IgD-negative memory B cell (primary cell): ENCODE measurements at regions not wholly inside any gene's neighbourhood (a gene's known extent, or its start where the extent isn't known, plus 50 kb on each side); places are given as distances from the start of the nearest gene placed in this dataset.
"Not testable (repeated sequence)": the region's sequence is repeated elsewhere in the genome, so short reads cannot be mapped to it uniquely, and the experiment has no call there.

ENCODE experiments used
- H3K27ac Mint-ChIP-seq, 3 donors: one replicate each; pipeline ENCODE4 v1.8.0; 2020 to 2022; ENCODE audit warnings: mild to moderate bottlenecking in 3 of 3, mixed read lengths in 3 of 3, moderate library complexity in 1 of 3
- H3K27me3 Mint-ChIP-seq: one replicate; pipeline ENCODE4 v1.8.0; 2021; ENCODE audit warnings: mixed read lengths
- H3K36me3 Mint-ChIP-seq: one replicate; pipeline ENCODE4 v1.8.0; 2020; ENCODE audit warnings: mild to moderate bottlenecking, mixed read lengths
- H3K4me1 Mint-ChIP-seq, 3 donors: one replicate each; pipeline ENCODE4 v1.8.0; 2020 to 2022; ENCODE audit warnings: mixed read lengths in 3 of 3, mild to moderate bottlenecking in 1 of 3
- H3K4me3 Mint-ChIP-seq, 4 donors: one replicate each; pipeline ENCODE4 v1.8.0; 2020 to 2022; ENCODE audit warnings: mild to moderate bottlenecking in 4 of 4, mixed read lengths in 4 of 4, moderate library complexity in 3 of 4
- H3K9me3 Mint-ChIP-seq, 3 donors: one replicate each; pipeline ENCODE4 v1.8.0; 2020 to 2021; ENCODE audit warnings: mixed read lengths in 3 of 3, mild to moderate bottlenecking in 1 of 3

DNA sequence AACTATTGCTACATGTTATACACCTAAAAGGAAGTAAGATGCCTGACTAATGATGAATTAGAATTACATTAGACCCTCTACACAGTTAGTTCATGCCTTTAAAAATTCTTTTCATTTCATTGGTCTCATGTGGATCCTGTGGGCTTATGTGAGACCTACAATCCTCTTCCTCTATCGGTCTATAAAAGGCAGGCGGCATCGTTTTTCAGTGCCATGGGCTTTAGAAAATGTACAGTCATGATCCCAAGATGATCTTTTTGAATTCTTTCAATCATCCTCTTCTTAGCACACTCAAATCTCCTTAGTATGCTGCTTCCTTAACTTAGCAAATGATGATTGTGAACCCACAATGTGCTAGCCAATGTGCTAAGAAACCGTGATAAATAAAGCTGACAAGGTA lies 193.9 kb downstream of the ZNF608 start:
- Mint-ChIP-seq H3K36me3 (peaks cover 2% of the 10 kb centered on the region), H3K9me3 (peaks cover 0 to 4% (median 0%) of the 10 kb centered on the region in 3 donors), H3K4me3 (no peak overlapping the region), H3K27me3 (no peaks in the 10 kb centered on the region), H3K27ac (no peak overlapping the region), H3K4me1 (no peaks in the 10 kb centered on the region)

DNA sequence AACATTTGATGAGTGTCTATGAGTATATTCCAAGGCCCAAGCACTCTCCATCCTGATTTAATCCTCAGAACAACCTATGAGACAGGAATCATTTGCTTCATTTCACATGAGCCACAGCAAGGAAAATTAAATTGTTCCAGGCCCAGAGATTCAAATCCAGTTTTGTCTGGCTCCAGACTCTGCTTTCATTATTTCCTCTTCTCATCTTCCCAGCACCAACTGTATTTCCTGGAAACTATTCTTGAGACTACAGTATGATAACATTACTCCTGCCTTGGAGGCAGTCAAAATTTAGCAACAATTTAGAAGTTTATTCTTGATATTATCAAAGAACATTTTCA lies 194.5 kb downstream of the ZNF608 start:
- H3K27ac Mint-ChIP-seq = no peak overlapping the region
- peaks cover 2% of the 10 kb centered on the region for H3K36me3 Mint-ChIP-seq
- H3K4me3 Mint-ChIP-seq = no peak overlapping the region
- no peaks in the 10 kb centered on the region for H3K27me3 Mint-ChIP-seq
- H3K9me3 Mint-ChIP-seq = no peaks in the 10 kb centered on the region
- H3K4me1 Mint-ChIP-seq = no peaks in the 10 kb centered on the region

DNA sequence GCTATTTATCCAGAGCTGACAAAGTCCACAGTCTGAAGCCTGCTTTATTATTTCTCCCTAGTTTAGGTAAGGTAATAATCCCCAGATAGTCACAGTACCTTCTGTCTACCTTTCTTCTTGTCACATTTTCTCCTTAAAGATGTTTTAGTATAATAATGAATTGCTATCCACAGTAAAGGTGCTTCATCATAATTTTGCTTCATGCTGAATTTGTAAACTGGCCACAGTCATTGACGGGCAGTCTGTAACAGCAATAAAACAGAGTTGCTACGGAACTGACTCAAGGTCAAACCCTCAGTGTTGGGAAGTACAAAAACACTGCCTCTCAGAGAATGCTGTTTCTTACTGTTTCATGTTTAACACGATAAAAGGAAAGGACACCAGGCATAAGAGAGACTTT lies 195.7 kb downstream of the ZNF608 start:
- Mint-ChIP-seq H3K36me3 (peaks cover 2% of the 10 kb centered on the region), H3K9me3 (no peaks in the 10 kb centered on the region), H3K27ac (no peak overlapping the region)

DNA sequence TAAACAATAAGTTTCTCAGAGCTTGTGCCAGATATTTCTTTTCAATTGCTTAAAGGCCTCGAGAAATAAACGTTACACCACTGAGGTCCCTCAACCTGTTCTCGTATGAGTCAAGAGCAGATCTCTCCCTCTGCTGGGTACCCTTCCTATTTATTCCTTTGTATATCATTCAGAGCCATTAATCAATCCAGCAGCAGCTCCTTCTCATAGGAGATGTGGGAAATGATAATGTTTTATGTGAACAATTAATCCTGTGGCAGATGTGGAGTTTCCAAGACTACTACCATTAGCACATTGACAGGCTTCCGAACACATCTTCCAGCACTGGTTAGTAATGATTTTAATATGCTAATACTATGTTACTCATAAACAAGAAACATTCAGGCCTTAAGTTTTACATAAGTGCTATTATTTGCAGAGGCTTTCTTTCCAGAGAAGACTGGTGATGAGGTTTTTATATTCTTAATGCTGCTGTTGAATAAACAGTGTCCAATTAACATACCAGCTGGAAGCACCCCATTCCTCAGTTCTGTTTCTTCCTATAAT lies 196.5 kb downstream of the ZNF608 start:
- H3K4me1 Mint-ChIP-seq = no peaks in the 10 kb centered on the region
- peaks cover 2% of the 10 kb centered on the region for H3K36me3 Mint-ChIP-seq
- H3K27me3 Mint-ChIP-seq = no peaks in the 10 kb centered on the region
- H3K27ac Mint-ChIP-seq = no peak overlapping the region
- no peak overlapping the region for H3K4me3 Mint-ChIP-seq
- H3K9me3 Mint-ChIP-seq = no peaks in the 10 kb centered on the region

More for the DNA sequence above, 195.7 kb downstream of the ZNF608 start:
- Mint-ChIP-seq H3K27me3 (no peaks in the 10 kb centered on the region), H3K4me1 (no peaks in the 10 kb centered on the region), H3K4me3 (no peak overlapping the region)

DNA sequence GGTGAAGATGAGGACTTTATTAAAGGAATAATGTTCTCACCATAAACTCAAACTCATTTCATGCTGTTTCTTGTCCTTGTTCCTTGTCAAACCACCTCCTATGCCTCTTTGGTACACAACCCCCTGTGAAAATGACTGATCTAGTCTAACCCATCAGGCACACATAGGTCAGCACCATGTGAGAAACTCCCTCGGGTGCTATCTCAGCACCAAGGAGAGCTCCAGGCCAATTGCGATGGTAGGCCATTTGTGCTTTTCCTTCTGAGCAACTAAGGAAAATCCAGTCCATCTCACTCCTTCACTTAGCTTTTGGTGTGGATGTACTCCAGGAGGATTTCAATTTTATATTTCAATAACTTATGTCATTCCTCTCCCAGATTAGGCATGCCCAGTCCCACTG lies 199.8 kb downstream of the ZNF608 start:
- Mint-ChIP-seq H3K4me3 (no peak overlapping the region), H3K36me3 (no peaks in the 10 kb centered on the region), H3K4me1 (peaks cover 0 to 1% (median 0%) of the 10 kb centered on the region in 3 donors), H3K27ac (no peak overlapping the region), H3K9me3 (peaks cover 0 to 4% (median 4%) of the 10 kb centered on the region in 3 donors), H3K27me3 (no peaks in the 10 kb centered on the region)

DNA sequence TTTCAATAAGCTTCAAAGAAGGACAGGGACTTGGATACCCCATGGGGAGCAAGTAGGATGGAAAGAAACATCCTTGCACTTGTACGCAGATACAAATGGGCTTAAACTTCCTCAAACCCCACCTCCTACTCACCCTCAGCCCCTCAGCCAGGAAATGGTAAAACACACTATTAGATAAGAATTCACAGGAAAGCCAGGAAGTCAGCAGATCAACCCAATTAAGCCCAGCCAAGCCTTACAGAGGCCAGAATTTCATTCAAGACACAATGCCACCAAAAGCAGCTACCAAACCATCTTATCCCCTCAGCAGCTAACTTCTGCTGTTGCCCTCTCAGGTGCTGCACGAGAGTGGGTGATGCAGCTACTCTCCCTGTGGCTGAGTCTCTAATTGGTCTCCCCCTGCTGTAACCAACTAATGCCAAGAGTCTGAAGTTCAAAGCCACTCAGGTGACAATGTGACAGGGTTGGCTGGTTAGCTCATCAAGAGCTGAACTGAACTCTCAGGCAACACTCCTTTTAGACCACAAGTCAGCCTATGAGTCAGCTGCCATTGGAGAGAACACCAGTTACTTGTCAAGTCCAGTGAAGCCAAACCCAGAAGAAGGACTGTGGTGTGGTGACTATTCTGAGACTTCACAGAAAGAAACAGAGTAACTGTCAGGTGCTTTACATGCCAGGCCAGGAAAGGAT lies 201.9 kb downstream of the ZNF608 start:
- Mint-ChIP-seq H3K4me3 (no peak overlapping the region), H3K9me3 (peaks cover 0 to 4% (median 4%) of the 10 kb centered on the region in 3 donors), H3K4me1 (peaks cover 0 to 1% (median 0%) of the 10 kb centered on the region in 3 donors), H3K36me3 (no peaks in the 10 kb centered on the region), H3K27me3 (no peaks in the 10 kb centered on the region), H3K27ac (no peak overlapping the region)

DNA sequence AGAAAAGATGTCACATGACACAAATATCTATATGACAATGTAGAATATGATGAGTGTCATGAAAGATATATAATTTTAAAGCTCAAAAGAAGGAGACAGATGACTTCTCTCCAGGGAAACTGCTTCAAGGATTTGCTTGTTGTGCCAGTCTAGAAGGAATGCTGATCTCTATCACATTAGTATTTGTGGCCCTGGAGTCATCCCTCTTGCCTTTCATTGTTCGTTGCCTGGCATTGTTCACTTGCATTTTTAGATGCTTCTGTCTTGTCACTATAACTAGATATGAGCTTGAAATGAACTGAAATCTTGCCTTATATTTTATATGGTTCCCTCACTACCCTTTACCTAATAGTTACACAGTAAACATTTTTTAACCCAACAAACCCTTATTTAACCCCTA lies 207.5 kb downstream of the ZNF608 start:
- Mint-ChIP-seq H3K27ac (no peak overlapping the region), H3K4me1 (no peaks in the 10 kb centered on the region), H3K9me3 (peaks cover 2 to 4% (median 4%) of the 10 kb centered on the region in 3 donors), H3K27me3 (peaks cover 2% of the 10 kb centered on the region), H3K4me3 (no peak overlapping the region), H3K36me3 (peaks cover 1% of the 10 kb centered on the region)

DNA sequence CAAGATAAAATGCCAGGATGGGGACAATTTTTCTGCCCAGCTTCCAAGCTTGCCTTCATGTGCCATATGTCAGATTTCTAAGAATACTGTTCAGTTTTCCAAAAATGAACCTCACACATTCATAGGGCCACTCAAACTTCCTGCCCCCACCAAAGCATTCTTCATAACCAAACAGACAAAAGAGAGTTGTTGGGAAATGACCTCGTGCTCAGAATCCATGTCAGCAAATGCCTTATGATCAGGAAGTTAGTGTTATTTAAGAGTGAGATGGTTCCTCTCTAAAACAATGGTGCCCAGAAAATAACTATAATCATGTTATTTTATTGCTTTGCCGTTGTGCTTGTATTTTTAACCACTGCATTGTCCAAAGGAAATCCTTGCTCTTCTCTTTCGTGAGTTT lies 208.2 kb downstream of the ZNF608 start:
- Mint-ChIP-seq H3K27ac (no peak overlapping the region), H3K36me3 (peaks cover 1% of the 10 kb centered on the region), H3K4me3 (no peak overlapping the region), H3K4me1 (no peaks in the 10 kb centered on the region), H3K27me3 (peaks cover 2% of the 10 kb centered on the region), H3K9me3 (peaks cover 2 to 4% (median 4%) of the 10 kb centered on the region in 3 donors)

DNA sequence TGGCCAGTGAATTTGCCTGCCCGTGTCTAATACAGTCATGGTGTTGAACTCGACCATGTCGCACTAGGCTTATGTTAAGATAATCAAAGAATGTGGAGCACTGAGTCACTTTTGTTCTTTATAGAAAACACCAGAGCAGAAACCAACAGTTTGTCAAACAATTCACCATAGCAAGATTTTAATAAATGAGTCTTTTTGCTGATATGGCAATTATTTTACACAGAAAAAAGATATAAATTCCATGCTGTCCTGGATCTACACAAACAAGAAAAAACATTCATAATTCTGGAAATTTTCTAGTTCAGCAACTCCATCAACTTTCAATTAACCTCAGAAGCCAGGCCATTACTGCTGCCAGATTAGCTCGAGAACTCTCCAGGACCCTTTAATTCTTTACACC lies 208.9 kb downstream of the ZNF608 start:
- no peak overlapping the region for H3K4me3 Mint-ChIP-seq
- peaks cover 1% of the 10 kb centered on the region for H3K36me3 Mint-ChIP-seq
- peaks cover 2 to 4% (median 4%) of the 10 kb centered on the region in 3 donors for H3K9me3 Mint-ChIP-seq
- peaks cover 2% of the 10 kb centered on the region for H3K27me3 Mint-ChIP-seq
- no peaks in the 10 kb centered on the region for H3K4me1 Mint-ChIP-seq
- no peak overlapping the region for H3K27ac Mint-ChIP-seq

DNA sequence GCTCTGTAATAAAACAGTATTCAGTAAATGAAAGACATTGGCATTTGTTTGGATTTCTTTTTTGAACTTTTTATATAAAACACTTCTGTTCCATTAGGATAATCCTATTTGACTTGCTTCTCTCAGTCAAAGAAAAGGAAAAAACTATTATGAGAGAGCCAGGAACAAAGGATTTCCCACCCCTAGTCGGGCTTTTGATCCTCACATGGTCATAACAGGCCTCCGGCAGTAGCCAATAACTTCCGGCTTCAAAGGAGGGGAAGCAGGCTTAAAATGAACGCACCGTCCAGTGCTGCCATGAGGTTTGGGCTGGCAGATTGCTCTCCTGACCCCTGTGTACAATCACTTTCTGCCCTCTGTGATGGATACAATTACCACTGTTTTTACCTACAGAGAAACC lies 209.3 kb downstream of the ZNF608 start:
- no peaks in the 10 kb centered on the region for H3K4me1 Mint-ChIP-seq

DNA sequence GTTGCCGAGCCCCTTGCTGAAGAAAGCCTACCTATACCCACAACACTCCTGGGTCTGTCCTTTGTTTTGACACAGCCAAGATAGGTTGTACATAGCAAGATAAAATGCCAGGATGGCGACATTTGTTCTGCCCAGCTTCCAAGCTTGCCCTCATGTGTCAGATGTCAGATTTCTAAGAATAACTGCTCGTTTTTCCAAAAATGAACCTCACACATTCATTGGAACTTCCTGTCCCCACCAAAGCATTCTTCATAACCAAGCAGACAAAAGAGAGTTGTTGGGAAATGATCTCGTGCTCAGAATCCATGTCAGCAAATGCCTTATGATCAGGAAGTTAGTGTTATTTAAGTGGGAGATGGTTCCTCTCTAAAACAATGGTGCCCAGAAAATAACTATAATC lies 210.1 kb downstream of the ZNF608 start:
- Mint-ChIP-seq H3K9me3 (peaks cover 0 to 2% (median 0%) of the 10 kb centered on the region in 3 donors), H3K27me3 (peaks cover 2% of the 10 kb centered on the region), H3K4me1 (no peaks in the 10 kb centered on the region), H3K36me3 (peaks cover 1% of the 10 kb centered on the region), H3K4me3 (no peak overlapping the region), H3K27ac (no peak overlapping the region)

More for the DNA sequence above, 209.3 kb downstream of the ZNF608 start:
- Mint-ChIP-seq H3K27me3 (peaks cover 2% of the 10 kb centered on the region), H3K36me3 (peaks cover 1% of the 10 kb centered on the region), H3K4me3 (no peak overlapping the region), H3K9me3 (peaks cover 2% of the 10 kb centered on the region in 3 donors), H3K27ac (no peak overlapping the region)

DNA sequence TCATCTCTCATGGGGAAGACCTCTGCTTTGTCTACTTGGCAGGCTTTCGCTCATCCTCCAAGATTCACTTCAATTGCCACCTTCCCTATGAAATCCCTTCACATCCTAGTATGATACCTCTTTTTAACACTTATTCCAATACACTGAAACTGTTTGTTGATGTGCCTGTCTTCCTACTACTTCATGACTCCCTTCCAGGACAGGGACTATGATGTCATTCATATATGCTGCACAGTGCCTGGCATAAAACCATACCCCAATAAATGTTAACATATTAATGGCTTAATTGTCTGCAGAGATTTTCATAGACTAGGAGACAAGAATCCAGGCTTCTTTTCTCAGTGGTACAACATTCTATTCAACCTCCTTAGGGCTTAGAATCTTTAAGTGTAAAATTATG lies 215.5 kb downstream of the ZNF608 start:
- Mint-ChIP-seq H3K27me3 (peaks cover 4% of the 10 kb centered on the region), H3K9me3 (peaks cover 0 to 7% (median 2%) of the 10 kb centered on the region in 3 donors), H3K36me3 (peaks cover 1% of the 10 kb centered on the region), H3K4me1 (peaks cover 0 to 1% (median 0%) of the 10 kb centered on the region in 3 donors), H3K4me3 (peak overlapping the region in 1 of 4 donors; percentile 2), H3K27ac (no peak overlapping the region)

DNA sequence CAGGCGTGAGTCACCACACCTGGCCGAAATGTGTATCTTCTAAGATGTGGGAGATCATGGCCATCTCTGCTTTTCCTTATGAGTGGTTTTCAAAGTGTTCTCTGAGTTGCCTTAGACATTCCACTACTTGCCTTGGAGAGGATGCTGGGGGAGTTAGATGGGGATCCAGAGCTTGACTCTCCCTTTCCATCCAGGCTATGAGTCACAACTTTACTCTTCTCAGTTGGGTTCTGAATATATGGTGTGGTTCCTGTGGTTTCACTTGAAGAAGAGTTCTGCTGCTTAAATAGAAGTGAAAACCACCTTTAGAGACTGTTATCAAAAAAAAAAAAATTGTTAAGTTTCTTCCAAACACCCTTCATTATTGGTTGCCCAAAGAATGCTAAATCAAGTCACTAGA lies 217.6 kb downstream of the ZNF608 start:
- Mint-ChIP-seq H3K4me1 (peaks cover 9 to 10% (median 9%) of the 10 kb centered on the region in 3 donors), H3K27ac (no peak overlapping the region), H3K27me3 (peaks cover 6% of the 10 kb centered on the region), H3K9me3 (peaks cover 0 to 5% (median 2%) of the 10 kb centered on the region in 3 donors), H3K36me3 (no peaks in the 10 kb centered on the region), H3K4me3 (no peak overlapping the region)

DNA sequence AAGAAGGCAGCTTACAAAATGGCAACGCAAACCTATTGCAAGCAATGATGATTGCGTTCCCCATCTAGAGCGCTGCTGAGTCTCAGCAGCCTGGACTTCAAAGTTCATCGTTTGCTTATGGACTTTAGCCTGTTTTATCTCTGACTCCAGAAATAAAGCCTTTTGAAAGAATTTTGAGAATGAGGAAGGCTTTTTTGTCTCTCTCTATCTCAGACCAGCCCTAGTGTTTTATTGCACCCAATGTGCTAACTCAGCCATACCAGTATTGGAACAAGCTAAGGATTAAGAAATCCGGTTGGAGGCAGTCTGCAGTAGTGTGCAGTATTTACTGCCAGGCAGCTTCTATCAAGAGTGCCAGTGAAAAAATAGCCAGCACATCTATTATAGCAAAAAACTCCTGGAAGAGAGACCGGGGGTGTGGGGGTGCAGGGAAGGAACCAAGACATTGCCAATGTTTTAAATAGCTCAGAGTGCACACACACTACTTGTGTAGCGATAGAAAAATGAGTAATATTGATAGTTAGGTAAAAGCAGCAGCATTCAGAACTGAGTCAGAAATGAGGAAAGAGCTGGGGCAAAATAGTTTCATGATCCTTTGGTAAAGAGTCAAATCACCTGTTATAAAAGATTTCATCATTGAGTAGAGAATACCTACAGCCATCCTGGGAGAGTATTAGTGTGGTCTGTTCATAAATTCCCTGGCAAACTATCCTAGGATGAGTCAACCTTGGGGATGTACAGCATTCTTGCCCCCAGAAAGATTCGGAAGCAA lies 219.0 kb downstream of the ZNF608 start:
- H3K4me3 Mint-ChIP-seq = no peak overlapping the region
- H3K36me3 Mint-ChIP-seq = no peaks in the 10 kb centered on the region
- H3K27me3 Mint-ChIP-seq = peaks cover 6% of the 10 kb centered on the region
- H3K27ac Mint-ChIP-seq = no peak overlapping the region
- peaks cover 0 to 5% (median 2%) of the 10 kb centered on the region in 3 donors for H3K9me3 Mint-ChIP-seq
- H3K4me1 Mint-ChIP-seq = peaks cover 9 to 10% (median 9%) of the 10 kb centered on the region in 3 donors

DNA sequence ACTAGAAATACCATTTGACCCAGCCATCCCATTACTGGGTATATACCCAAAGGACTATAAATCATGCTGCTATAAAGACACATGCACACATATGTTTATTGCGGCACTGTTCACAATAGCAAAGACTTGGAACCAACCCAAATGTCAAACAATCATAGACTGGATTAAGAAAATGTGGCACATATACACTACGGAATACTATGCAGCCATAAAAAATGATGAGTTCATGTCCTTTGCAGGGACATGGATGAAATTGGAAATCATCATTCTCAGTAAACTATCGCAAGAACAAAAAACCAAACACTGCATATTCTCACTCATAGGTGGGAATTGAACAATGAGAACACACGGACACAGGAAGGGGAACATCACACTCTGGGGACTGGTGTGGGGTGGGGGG lies 220.4 kb downstream of the ZNF608 start:
- H3K4me1 Mint-ChIP-seq, H3K4me3 Mint-ChIP-seq, H3K9me3 Mint-ChIP-seq, H3K36me3 Mint-ChIP-seq, H3K27ac Mint-ChIP-seq, H3K27me3 Mint-ChIP-seq: not testable (repeated sequence)
